ENCODE measurements at regions not wholly inside any gene's neighbourhood (a gene's known extent, or its start where the extent isn't known, plus 50 kb on each side); places are given as distances from the start of the nearest gene placed in this dataset.

DNA sequence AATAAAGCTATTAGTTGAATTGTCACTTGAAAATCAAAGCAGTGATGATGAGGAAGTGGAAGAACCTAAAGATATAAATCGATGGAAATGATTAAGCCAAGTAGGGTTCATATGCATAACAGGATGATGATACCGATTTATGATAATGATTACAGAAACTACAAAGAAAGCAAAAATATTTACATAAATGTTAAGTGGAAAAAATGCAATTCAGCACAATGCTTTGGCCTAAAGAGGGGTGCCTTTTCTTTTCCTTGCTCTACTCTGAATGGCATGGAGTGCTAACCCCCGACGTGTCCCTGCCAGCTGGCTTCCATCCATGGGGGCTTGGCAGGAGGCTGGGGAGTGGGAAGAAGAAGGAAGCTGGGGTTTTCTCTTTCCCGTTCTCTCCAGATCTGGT is 240.3 kb downstream of the GATA3 start:
- H3K4me1 ChIP-seq (ENCODE audit: low read depth): no peaks in the 10 kb centered on the region
- DNase-seq (no peak), ATAC-seq (no peak)
- intact Hi-C loops (cut with DNase I, micrococcal nuclease): no loop called here
- no peaks in the 10 kb centered on the region for H3K9me3 ChIP-seq
- TF ChIP-seq, protein P1, sequence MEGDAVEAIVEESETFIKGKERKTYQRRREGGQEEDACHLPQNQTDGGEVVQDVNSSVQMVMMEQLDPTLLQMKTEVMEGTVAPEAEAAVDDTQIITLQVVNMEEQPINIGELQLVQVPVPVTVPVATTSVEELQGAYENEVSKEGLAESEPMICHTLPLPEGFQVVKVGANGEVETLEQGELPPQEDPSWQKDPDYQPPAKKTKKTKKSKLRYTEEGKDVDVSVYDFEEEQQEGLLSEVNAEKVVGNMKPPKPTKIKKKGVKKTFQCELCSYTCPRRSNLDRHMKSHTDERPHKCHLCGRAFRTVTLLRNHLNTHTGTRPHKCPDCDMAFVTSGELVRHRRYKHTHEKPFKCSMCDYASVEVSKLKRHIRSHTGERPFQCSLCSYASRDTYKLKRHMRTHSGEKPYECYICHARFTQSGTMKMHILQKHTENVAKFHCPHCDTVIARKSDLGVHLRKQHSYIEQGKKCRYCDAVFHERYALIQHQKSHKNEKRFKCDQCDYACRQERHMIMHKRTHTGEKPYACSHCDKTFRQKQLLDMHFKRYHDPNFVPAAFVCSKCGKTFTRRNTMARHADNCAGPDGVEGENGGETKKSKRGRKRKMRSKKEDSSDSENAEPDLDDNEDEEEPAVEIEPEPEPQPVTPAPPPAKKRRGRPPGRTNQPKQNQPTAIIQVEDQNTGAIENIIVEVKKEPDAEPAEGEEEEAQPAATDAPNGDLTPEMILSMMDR (IDR thresholded peaks at IDR 0.05): no peak
- no peaks in the 10 kb centered on the region for H3K36me3 ChIP-seq (ENCODE audit: low read depth)
- no peak overlapping the region for H3K4me3 ChIP-seq

DNA sequence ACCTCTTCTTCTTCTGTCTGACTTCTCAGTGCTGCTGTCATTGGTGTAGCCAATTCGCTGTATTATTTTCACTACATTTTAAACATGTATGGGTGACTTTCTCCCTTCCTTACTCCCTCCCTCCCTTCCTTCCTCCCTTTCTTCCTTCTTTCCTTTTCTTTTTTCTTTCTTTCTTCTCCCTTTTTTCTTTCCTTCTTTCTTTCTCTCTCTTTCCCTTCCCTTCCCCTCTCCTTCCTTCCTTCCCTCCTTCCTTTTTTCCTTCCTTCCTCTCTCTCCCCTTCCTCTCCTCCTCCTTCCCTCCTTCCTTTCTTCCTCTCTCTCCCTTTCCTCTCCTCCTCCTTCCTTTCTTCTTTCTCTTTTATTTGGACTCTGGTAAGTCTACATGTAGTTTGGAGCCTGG is 240.8 kb downstream of the GATA3 start:
- Histone ChIP-seq H3K4me1 (ENCODE audit: low read depth) (no peaks in the 10 kb centered on the region), H3K9me3 (no peaks in the 10 kb centered on the region), H3K4me3 (no peak overlapping the region), H3K36me3 (ENCODE audit: low read depth) (no peaks in the 10 kb centered on the region)
- TF ChIP-seq, protein P1 (IDR thresholded peaks at IDR 0.05): no peak
- ATAC-seq: no peak
- intact Hi-C loops (cut with DNase I, micrococcal nuclease): no loop called here
- DNase-seq: no peak

DNA sequence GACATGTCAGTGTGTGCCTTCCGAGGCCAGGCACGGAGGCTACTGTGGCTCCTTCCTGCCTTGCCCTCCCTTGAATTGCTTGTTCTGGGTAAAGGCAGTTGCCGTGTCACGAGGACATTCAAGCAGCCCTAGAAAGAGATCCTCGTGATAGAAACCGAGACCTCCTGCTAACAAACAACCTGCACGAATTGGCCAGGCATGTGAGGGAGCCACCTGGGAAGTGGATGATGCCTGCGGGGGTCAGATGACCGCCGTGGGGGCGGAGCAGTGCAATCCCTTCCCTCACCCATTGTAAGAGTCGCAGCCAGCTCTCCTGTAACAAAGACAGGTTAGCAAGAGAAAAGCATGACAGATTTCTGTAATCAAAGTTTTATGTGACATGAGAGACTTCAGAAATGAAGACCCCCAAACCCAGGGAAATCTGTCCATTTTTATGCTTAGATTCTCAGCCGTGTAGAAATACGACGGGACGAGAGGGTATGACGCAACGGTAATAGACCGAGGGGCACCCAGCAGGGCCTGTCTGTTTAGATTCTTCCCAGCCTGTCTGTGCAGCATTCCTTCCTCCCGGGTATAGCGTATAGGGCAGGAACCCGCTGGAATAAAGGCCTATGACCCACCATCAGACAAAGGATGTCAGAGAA is 241.7 kb downstream of the GATA3 start:
- intact Hi-C loops (cut with DNase I, micrococcal nuclease): no loop called here
- H3K4me3 ChIP-seq: no peak overlapping the region
- no peak for ATAC-seq
- TF ChIP-seq, protein P1 (IDR thresholded peaks at IDR 0.05): no peak
- no peaks in the 10 kb centered on the region for H3K36me3 ChIP-seq (ENCODE audit: low read depth)
- no peaks in the 10 kb centered on the region for H3K4me1 ChIP-seq (ENCODE audit: low read depth)
- no peaks in the 10 kb centered on the region for H3K9me3 ChIP-seq
- no peak for DNase-seq

DNA sequence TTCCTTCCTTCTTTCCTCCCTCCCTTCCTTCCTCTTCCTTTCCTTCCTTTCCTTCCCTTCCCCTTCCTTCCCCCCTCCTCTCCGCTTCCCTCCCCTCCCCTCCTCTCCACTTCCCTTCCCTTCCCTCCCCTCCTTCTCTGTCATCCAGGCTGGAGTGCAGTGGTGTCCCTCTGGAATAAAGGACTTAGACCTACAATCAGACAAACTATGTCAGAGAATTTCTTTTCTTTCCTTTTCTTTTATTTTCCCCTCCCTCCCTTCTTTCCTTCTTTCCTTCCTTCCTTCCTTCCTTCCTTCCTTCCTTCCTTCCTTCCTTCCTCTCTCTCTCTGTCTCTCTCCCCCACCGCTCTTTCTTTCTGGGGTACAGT is 242.2 kb downstream of the GATA3 start:
- Histone ChIP-seq H3K36me3 (ENCODE audit: low read depth) (no peaks in the 10 kb centered on the region), H3K9me3 (no peaks in the 10 kb centered on the region), H3K4me1 (ENCODE audit: low read depth) (no peaks in the 10 kb centered on the region), H3K4me3 (no peak overlapping the region)
- no peak for ATAC-seq
- TF ChIP-seq, protein P1 (IDR thresholded peaks at IDR 0.05): no peak
- intact Hi-C loops (cut with DNase I, micrococcal nuclease): no loop called here
- no peak for DNase-seq

DNA sequence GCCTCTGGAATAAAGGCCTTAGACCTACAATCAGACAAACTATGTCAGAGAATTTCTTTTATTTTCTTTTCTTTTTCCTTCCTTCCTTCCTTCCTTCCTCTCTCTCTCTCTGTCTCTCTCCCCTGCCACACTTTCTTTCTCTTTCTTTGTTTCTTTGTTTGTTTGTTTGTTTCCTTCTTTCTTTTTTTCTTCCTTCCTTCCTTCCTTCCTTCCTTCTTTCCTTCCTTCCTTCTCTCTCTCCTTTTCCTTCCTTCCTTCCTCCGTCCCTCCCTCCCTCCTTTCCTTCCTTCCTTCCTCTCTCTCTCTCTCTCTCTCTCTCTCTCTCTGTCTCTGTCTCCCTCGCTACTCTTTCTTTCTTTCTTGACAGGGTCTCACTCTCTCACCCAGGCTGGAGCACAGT is 242.6 kb downstream of the GATA3 start:
- intact Hi-C loops (cut with DNase I, micrococcal nuclease): no loop called here
- H3K9me3 ChIP-seq: no peaks in the 10 kb centered on the region
- no peak for ATAC-seq
- H3K4me1 ChIP-seq (ENCODE audit: low read depth): no peaks in the 10 kb centered on the region
- TF ChIP-seq, protein P1 (IDR thresholded peaks at IDR 0.05): no peak
- H3K4me3 ChIP-seq: no peak overlapping the region
- no peaks in the 10 kb centered on the region for H3K36me3 ChIP-seq (ENCODE audit: low read depth)
- no peak for DNase-seq

DNA sequence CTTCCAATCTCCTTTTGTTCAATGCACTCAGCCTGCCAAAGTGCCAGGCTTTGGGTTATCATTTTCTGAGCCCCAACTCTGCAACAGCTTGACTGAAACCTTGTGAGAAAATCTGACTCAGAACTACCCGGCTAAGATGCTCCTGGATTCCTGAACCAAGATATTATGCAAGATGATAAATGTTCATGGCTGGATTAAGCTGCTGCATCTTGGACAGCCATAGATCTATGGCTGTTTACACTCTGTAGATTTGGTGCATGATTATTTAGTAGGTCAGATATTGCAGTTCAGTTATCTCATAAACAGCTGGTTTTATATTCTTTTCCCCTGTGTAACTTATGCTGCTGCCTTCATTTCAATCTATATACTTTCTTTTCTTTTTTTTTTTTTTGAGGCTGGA is 243.5 kb downstream of the GATA3 start:
- H3K4me1 ChIP-seq (ENCODE audit: low read depth): no peaks in the 10 kb centered on the region
- no peak for DNase-seq
- H3K9me3 ChIP-seq: no peaks in the 10 kb centered on the region
- no peak for ATAC-seq
- H3K4me3 ChIP-seq: no peak overlapping the region
- H3K36me3 ChIP-seq (ENCODE audit: low read depth): no peaks in the 10 kb centered on the region
- intact Hi-C loops (cut with DNase I, micrococcal nuclease): no loop called here
- TF ChIP-seq, protein P1 (IDR thresholded peaks at IDR 0.05): no peak

Measured in mucosa of descending colon (tissue), 3 donors.